GM12873 (cell line): ENCODE measurements at regions not wholly inside any gene's neighbourhood (a gene's known extent, or its start where the extent isn't known, plus 50 kb on each side); places are given as distances from the start of the nearest gene placed in this dataset.

ENCODE experiments used
- TF ChIP-seq, protein P1 (sequence below): IDR thresholded peaks from 2 replicates; pipeline ENCODE4 v1.5.1; 2012; ENCODE audit warnings: low read depth, mild to moderate bottlenecking, moderate library complexity, low read length, control low read depth; ENCODE audit not compliant: insufficient read depth; ENCODE audit errors: missing control alignments

DNA sequence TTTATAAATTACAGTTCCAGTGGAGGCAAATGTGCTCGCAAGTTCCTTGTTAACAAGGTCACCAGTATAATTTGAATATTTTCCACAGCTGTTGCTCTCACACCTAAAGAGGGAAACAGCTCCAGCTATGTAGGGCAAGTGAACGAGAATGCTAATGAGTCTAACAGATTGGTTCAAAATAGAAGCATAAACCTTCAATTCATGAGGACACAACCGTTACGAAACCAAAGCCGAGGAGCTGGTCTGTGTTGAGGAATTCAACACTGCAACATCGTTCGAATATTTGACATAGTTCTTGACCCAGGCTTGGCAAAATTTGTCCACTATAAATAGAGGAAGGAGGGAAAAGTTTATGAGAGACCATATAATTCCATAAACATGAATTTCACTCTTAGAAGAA is 161.3 kb downstream of the KLF6 start:
- TF ChIP-seq, protein P1, sequence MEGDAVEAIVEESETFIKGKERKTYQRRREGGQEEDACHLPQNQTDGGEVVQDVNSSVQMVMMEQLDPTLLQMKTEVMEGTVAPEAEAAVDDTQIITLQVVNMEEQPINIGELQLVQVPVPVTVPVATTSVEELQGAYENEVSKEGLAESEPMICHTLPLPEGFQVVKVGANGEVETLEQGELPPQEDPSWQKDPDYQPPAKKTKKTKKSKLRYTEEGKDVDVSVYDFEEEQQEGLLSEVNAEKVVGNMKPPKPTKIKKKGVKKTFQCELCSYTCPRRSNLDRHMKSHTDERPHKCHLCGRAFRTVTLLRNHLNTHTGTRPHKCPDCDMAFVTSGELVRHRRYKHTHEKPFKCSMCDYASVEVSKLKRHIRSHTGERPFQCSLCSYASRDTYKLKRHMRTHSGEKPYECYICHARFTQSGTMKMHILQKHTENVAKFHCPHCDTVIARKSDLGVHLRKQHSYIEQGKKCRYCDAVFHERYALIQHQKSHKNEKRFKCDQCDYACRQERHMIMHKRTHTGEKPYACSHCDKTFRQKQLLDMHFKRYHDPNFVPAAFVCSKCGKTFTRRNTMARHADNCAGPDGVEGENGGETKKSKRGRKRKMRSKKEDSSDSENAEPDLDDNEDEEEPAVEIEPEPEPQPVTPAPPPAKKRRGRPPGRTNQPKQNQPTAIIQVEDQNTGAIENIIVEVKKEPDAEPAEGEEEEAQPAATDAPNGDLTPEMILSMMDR, result no peak

DNA sequence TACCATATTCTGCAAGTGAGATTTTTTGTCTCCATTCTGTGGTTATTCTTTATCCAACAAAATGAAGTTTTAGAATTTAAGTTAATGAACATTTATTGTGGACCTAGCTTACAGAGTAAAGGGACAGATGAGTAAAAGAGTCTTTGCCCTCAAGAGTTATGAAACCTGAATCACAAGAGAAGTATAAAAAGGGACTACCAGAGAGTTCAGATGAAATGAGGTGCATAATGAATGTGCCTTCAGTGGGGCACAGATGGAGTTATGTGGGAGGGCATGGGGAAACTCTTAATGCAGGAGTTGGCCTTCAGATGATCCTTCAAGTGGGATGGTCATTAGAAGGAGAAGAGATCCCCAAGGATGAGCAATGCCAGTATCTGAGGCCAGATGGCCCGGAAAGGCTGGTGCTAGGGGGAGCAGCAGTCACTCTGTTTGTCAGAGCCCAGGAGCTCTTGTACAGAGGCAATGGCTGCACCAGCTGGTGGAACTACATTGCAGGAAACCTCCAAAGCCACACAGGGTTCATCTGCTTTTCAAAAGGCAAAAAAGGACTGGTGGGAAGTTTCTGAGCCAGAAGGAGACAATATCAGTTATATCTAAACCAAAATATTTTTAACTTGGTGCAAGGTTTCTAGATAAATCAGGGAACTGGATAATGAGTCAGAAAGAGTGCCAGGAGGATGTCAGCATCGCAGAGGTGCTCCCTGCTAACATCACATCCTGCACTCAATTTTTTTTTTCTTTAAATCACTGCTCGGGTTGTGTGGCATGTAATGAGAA is 162.0 kb downstream of the KLF6 start:
- TF ChIP-seq, protein P1, result no peak

DNA sequence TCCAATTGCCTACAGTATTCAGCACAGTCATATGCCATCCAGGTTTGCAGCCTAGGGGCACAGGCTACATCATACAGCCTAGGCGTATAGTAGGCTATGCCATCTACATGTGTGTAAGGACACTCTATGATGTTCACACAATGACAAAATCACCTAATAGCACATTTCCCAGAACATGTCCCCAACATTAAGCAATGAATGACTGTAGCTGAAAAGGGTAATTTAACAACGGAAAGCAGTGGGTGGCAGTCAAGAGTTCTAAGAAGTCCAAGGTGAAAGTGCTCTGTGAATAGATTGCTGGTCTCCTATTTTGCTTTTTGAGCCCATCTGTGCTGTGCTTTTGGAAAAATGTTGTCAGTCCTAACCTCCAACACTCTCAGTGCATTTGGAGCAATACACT is 162.6 kb downstream of the KLF6 start:
- TF ChIP-seq, protein P1, result peak; percentile 34

DNA sequence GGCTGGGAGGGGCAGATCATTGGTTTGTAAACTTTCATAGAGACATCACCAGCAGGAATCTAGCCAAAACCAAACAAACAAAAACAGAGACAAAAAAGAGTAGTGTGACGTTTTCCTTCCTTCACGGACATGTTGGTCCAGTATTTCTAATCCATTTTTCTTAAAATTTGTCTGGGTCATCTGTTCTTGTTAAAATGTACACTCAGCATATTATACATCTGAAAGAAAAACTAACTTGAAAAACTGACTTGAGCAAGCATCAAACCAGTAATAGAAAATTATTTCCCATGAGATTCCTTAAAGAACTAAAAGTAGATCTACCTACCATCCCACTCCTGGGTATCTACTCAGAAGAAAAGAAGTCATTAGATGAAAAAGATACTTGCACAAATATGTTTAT is 164.2 kb downstream of the KLF6 start:
- TF ChIP-seq, protein P1, result no peak

DNA sequence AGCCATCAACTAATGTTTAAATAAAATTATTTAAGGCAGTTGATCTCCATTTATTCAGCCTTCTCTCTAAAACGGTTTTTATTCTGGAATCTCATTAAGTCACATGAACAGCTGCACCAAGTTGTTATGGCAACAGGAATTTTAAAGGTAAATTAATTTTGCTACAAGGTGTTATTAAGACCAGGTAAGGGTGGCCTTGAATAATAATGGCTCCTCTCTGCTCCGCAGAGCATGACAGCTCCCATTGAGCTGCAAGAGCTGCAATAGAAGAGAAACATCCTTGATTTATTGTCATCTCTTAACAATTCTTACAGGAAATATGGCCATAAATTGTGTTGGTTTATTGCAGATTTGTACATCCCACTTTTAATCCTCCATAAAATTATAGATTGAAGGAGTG is 165.8 kb downstream of the KLF6 start:
- TF ChIP-seq, protein P1, result no peak

DNA sequence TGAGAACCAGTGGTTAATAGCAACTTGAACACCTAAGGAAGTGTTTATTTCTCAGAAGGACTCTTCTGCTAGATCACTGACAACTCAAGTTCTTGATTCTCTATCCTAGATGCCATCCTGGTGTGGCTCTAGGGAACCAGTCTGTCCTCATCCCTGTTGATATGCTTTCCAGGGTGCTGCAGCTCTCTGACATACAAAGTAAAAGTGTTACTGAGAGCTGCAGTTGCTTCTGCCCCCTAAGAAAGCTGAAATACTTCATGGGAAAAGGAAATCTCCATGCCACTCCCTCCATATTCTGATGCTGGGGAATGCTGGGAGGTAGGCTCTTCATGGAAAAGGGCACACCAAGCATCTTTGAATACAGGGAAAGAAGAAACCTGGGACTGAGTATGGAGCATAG is 168.1 kb downstream of the KLF6 start:
- TF ChIP-seq, protein P1, result no peak

DNA sequence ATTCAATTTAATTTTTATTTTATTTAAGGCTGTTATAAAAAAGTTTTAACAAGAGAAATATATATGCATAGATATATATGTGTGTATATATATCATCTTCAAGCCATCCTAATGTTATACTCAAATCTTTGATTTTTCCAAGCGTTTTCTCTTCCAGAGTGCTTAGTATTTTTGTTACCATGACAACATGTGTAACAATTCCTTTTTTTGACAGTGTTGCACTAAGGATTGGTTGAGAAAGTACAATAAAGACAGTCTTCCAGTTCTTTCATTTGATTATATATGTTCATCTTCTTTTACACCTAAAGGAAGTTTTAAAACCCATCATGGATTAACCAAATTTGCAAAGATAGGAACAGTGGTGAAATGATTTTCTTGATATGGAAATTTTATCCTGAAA is 171.7 kb downstream of the KLF6 start:
- TF ChIP-seq, protein P1, result no peak
